ENCODE measurements at regions not wholly inside any gene's neighbourhood (a gene's known extent, or its start where the extent isn't known, plus 50 kb on each side); places are given as distances from the start of the nearest gene placed in this dataset.
A peak's percentile ranks its signal among the peaks of the same experiment; 100 is the strongest.

DNA sequence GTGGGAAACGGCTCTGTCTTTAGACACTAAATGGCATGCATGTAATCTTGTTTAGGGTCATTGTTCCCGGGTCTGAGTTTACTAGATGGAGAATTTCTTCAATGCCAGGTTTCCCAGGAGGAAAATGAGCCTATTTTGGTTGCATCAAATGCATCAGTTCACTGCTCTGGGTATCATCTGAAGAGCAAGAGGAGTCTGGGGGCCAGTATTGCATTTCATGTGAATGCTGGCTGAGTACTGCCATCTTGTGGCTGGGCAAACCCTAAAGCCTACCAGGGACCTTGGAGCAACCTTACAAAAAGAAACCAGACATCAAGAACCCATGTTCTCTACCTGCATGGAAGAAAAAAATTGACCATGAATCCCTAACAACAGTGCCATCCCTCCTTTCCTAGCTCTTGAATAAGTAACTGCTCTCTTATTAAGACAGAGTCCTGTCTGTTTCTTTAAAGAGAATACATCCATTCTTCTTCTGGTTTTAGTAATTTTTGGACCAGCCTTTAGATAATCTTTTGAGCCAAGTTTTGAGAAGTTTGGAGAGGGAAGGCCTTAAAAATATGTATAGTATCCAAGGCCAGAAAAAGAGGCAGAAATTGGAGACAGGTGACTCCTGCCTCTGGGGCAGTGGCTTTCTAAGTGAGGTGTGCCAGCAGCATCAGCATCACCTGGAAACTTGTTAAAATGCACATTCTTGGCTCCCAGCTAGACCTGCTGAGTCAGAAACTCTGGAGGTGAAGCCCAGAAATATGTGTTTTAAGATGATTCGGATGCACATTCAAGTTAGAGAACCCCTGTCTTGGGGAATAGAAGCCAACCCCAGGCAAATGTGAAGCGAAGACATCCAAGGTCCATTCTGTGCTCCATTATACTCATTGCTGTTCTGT, 261.0 kb upstream of the CXCR4 start:
- no peaks in the 10 kb centered on the region for H3K27me3 Mint-ChIP-seq
- no peak overlapping the region for H3K27ac Mint-ChIP-seq
- ATAC-seq = no peak
- intact Hi-C loops (cut with micrococcal nuclease) = loop anchor here (1.0 to 5.0 kb wide), 4 partner anchors 77 to 463 kb away; partner anchors contain the start of gene DARS1
- no peaks in the 10 kb centered on the region for H3K9me3 Mint-ChIP-seq
- TF ChIP-seq, protein P1, sequence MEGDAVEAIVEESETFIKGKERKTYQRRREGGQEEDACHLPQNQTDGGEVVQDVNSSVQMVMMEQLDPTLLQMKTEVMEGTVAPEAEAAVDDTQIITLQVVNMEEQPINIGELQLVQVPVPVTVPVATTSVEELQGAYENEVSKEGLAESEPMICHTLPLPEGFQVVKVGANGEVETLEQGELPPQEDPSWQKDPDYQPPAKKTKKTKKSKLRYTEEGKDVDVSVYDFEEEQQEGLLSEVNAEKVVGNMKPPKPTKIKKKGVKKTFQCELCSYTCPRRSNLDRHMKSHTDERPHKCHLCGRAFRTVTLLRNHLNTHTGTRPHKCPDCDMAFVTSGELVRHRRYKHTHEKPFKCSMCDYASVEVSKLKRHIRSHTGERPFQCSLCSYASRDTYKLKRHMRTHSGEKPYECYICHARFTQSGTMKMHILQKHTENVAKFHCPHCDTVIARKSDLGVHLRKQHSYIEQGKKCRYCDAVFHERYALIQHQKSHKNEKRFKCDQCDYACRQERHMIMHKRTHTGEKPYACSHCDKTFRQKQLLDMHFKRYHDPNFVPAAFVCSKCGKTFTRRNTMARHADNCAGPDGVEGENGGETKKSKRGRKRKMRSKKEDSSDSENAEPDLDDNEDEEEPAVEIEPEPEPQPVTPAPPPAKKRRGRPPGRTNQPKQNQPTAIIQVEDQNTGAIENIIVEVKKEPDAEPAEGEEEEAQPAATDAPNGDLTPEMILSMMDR (IDR thresholded peaks at IDR 0.05) = peak; percentile 90
- H3K4me3 Mint-ChIP-seq = no peak overlapping the region
- H3K4me1 Mint-ChIP-seq (ENCODE audit: low read depth) = peaks cover 82% of the 10 kb centered on the region
- H3K36me3 Mint-ChIP-seq (ENCODE audit: low read depth) = no peaks in the 10 kb centered on the region
- ChIA-PET POLR2A (interaction anchor here (0.7 to 3.8 kb wide), 2 partner anchors 261 to 326 kb away, joined by 3 to 19 read pairs; partner anchors contain the start of gene CXCR4), CTCF (interaction anchor here (0.6 to 5.5 kb wide), 20 partner anchors 9 to 513 kb away, joined by 3 to 44 read pairs (median 3); no protein-coding TSS in a partner anchor)
- peak; percentile 86 for DNase-seq

DNA sequence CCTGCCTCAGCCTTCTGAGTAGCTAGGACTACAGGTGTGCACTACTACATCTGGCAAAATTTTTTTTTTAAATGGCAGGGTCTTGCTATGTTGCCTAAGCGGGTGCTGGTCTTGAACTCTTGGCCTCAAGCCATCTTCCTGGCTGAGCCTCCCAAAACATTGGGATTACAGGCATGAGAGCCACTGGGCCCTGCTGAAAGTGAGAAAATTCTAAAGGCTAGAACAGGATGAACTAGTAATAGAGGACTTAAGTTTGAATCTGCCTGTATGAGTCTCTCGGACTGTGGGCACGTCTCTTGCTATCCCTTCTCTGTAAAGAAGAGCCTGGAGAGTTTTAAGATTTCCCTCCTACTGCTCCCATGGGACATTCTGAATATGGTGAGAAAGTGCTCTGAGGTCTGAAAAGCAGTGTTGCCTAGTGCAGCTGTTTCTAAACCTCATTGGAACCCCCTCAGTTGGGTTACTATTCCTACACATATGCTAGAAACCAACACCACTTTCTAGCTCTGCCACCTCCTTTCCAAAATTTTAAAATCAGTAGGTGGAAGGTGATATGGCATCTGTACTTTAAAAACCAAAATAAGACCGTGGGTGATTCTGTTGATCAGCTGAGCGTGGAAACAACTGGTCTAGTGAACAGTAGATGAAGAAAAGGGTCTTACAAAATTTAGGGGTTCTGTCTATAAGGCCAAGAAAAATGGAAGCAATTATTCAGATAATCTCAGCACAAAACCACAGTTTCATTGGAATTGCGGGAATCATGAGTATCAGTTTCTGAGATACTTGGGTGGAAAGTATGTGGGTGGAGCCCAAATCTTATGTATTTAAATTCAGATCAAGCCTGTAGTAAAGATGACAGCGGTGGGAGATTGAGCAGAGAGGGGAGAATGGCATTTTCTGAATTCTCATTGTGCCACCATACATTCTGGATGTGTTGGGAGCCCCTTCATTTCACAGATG, 259.8 kb upstream of the CXCR4 start:
- H3K36me3 Mint-ChIP-seq (ENCODE audit: low read depth) = no peaks in the 10 kb centered on the region
- peaks cover 70% of the 10 kb centered on the region for H3K4me1 Mint-ChIP-seq (ENCODE audit: low read depth)
- peak overlapping the region; percentile 90 for H3K27ac Mint-ChIP-seq
- ChIA-PET POLR2A (interaction anchor here (0.8 to 1.4 kb wide), 4 partner anchors 15 to 325 kb away, joined by 3 to 4 read pairs (median 4); no protein-coding TSS in a partner anchor), CTCF (interaction anchor here (0.6 to 5.5 kb wide), 17 partner anchors 8 to 512 kb away, joined by 3 to 44 read pairs (median 4); no protein-coding TSS in a partner anchor)
- no peaks in the 10 kb centered on the region for H3K27me3 Mint-ChIP-seq
- no peak for ATAC-seq
- intact Hi-C loops (cut with micrococcal nuclease) = loop anchor here (1.0 to 5.0 kb wide), 4 partner anchors 75 to 461 kb away; partner anchors contain the start of gene DARS1
- H3K4me3 Mint-ChIP-seq = no peak overlapping the region
- DNase-seq = no peak
- TF ChIP-seq, protein P1 (IDR thresholded peaks at IDR 0.05) = no peak
- H3K9me3 Mint-ChIP-seq = no peaks in the 10 kb centered on the region

DNA sequence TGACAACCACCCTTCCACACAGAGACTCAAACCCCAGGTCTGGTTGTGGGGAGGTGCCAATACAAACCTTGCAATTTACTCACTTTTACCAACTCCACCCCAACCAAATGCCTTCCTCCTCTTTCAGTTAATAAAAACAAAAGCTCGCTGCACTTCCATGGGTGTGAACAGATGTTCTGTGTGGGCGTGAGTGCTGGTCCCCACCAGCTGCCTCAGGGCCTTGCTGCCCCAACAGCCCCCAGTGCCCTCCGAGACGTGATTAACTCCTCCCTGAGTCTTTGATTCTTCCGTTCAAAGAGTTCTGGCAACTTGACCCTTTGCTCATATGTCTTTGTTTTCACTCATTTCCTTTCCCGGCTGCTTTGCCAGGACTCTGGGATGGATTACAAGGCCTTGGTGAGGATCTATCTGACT, 258.9 kb upstream of the CXCR4 start:
- Mint-ChIP-seq H3K9me3 (no peaks in the 10 kb centered on the region), H3K36me3 (ENCODE audit: low read depth) (no peaks in the 10 kb centered on the region), H3K27ac (peak overlapping the region; percentile 90), H3K4me3 (peak overlapping the region; percentile 5), H3K27me3 (no peaks in the 10 kb centered on the region), H3K4me1 (ENCODE audit: low read depth) (peaks cover 61% of the 10 kb centered on the region)
- CTCF ChIA-PET = interaction anchor here (0.6 to 5.5 kb wide), 10 partner anchors 8 to 463 kb away, joined by 3 to 44 read pairs (median 4); no protein-coding TSS in a partner anchor
- POLR2A ChIA-PET = interaction anchor here (0.7 to 1.4 kb wide), 6 partner anchors 14 to 324 kb away, joined by 3 to 4 read pairs (median 3); no protein-coding TSS in a partner anchor
- intact Hi-C loops (cut with micrococcal nuclease) = loop anchor here (5.0 kb wide), 2 partner anchors 75 to 390 kb away; partner anchors contain the start of gene DARS1
- DNase-seq = peak; percentile 49
- TF ChIP-seq, protein P1 (IDR thresholded peaks at IDR 0.05) = no peak
- peak; percentile 17 for ATAC-seq

DNA sequence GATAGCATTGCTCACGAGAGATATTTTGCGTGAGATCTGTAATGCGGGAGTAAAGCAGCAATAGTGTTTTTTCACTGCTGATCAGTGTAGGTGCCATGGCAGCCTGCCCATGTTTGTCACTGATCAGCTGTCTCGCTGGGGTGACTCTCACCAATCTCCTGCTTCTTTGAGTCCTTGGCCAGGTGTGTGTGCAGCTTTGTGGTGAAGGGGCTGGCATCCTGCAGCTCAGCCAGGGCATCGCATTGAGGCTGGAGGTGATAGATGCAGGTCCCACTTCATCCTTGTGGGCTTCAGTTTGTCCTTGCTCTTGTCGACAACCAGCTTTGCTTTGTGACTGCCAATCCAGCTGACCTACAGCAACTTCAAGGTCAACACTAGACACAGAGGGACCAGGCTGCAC, 258.3 kb upstream of the CXCR4 start:
- H3K36me3 Mint-ChIP-seq (ENCODE audit: low read depth) = no peaks in the 10 kb centered on the region
- TF ChIP-seq, protein P1 (IDR thresholded peaks at IDR 0.05) = no peak
- ATAC-seq (peak; percentile 5), DNase-seq (peak; percentile 49)
- ChIA-PET CTCF (interaction anchor here (0.6 to 5.5 kb wide), 12 partner anchors 8 to 502 kb away, joined by 3 to 44 read pairs (median 3); no protein-coding TSS in a partner anchor), POLR2A (interaction anchor here (0.7 to 1.4 kb wide), 7 partner anchors 13 to 391 kb away, joined by 3 to 6 read pairs (median 3); partner anchors contain the start of gene DARS1)
- intact Hi-C loops (cut with micrococcal nuclease) = loop anchor here (5.0 kb wide), 2 partner anchors 74 to 389 kb away; partner anchors contain the start of gene DARS1
- H3K27me3 Mint-ChIP-seq = no peaks in the 10 kb centered on the region
- H3K4me1 Mint-ChIP-seq (ENCODE audit: low read depth) = peaks cover 55% of the 10 kb centered on the region
- H3K27ac Mint-ChIP-seq = peak overlapping the region; percentile 90
- H3K4me3 Mint-ChIP-seq = no peak overlapping the region
- H3K9me3 Mint-ChIP-seq = no peaks in the 10 kb centered on the region

Measured in activated CD8-positive, alpha-beta T cell treated with anti-CD3 and anti-CD28 coated beads for 36 hours (primary cell).